IMR-90 (cell line): ENCODE measurements at regions not wholly inside any gene's neighbourhood (a gene's known extent, or its start where the extent isn't known, plus 50 kb on each side); places are given as distances from the start of the nearest gene placed in this dataset.

Experiments used
- CHD1 ChIP-seq: IDR thresholded peaks from 2 replicates; pipeline ENCODE4 v1.6.1; 2012; ENCODE audit warnings: low read depth, low read length, improper control_type of control experiment
- MAZ ChIP-seq: IDR thresholded peaks from 2 replicates; pipeline ENCODE4 v1.6.1; 2012; ENCODE audit warnings: low read depth, mild to moderate bottlenecking, low read length, improper control_type of control experiment, moderate library complexity, borderline replicate concordance
- MXI1 ChIP-seq: IDR thresholded peaks from 2 replicates; pipeline ENCODE4 v1.6.1; 2012; ENCODE audit warnings: low read depth, mild to moderate bottlenecking, low read length, moderate library complexity, borderline replicate concordance
- POLR2A ChIP-seq: IDR thresholded peaks from 2 replicates; pipeline ENCODE4 v1.6.1; 2012; ENCODE audit warnings: mild to moderate bottlenecking, low read depth, low read length
- SMC3 ChIP-seq: fragments of 150-350 bp; IDR thresholded peaks from 2 replicates; pipeline ENCODE4 v1.6.1; 2016; ENCODE audit warnings: low read depth, mild to moderate bottlenecking, antibody characterized with exemption, low read length, moderate library complexity
- TF ChIP-seq, protein P1 (sequence below): conservative IDR thresholded peaks from 2 replicates; pipeline ENCODE4 v1.5.1; 2012; ENCODE audit warnings: mild to moderate bottlenecking, low read depth, low read length, improper control_type of control experiment

DNA sequence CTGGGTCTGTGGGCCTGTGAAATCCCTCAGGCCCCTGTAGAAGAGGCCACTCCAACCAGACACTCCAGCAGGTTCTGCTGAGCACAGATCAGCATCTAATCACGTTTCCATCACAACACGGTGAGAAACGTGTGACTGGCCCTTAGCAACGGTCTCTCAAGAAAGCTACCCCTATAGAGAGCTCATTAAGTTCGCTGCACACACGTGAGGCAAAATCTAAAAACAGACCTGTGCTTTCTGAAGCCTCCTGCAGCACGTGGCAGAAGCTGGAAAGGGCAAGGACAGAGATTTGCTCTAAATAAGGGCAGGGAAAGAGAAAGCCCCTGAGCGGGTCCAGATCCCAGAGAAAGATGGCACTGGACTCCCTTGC, 56.5 kb downstream of the GPR6 start:
- TF ChIP-seq CHD1: no peak
- no peak for TF ChIP-seq POLR2A
- TF ChIP-seq, protein P1, sequence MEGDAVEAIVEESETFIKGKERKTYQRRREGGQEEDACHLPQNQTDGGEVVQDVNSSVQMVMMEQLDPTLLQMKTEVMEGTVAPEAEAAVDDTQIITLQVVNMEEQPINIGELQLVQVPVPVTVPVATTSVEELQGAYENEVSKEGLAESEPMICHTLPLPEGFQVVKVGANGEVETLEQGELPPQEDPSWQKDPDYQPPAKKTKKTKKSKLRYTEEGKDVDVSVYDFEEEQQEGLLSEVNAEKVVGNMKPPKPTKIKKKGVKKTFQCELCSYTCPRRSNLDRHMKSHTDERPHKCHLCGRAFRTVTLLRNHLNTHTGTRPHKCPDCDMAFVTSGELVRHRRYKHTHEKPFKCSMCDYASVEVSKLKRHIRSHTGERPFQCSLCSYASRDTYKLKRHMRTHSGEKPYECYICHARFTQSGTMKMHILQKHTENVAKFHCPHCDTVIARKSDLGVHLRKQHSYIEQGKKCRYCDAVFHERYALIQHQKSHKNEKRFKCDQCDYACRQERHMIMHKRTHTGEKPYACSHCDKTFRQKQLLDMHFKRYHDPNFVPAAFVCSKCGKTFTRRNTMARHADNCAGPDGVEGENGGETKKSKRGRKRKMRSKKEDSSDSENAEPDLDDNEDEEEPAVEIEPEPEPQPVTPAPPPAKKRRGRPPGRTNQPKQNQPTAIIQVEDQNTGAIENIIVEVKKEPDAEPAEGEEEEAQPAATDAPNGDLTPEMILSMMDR: no peak
- TF ChIP-seq MXI1: no peak
- TF ChIP-seq MAZ: no peak
- TF ChIP-seq SMC3: no peak
